Testis (tissue), 2 donors: ENCODE measurements at regions not wholly inside any gene's neighbourhood (a gene's known extent, or its start where the extent isn't known, plus 50 kb on each side); places are given as distances from the start of the nearest gene placed in this dataset.

Experiments
- DNase-seq: peaks from one replicate; pipeline ENCODE4 v3.0.0-alpha.2; 2019
- H3K27ac ChIP-seq, 2 donors: fragments of 200-600 bp; sonication (generic); one replicate each; pipeline ENCODE4 v1.5.1; 2019
- H3K27me3 ChIP-seq: fragments of 200-600 bp; sonication (generic); one replicate; pipeline ENCODE4 v1.5.1; 2019
- H3K36me3 ChIP-seq: fragments of 200-600 bp; sonication (generic); one replicate; pipeline ENCODE4 v1.5.1; 2017; ENCODE audit warnings: low read depth; ENCODE audit errors: missing control alignments
- H3K4me1 ChIP-seq: fragments of 200-600 bp; sonication (generic); one replicate; pipeline ENCODE4 v1.5.1; 2019
- H3K4me3 ChIP-seq, 2 donors: fragments of 200-600 bp; sonication (generic); one replicate each; pipeline ENCODE4 v1.5.1; 2017 to 2019
- H3K9me3 ChIP-seq: fragments of 200-600 bp; sonication (generic); one replicate; pipeline ENCODE4 v1.5.1; 2017
- CTCF ChIP-seq, 3 experiments: fragments of 450-650 bp in 2 of 3; fragments of 200-600 bp in 1 of 3; sonication (generic) in 1 of 3; IDR thresholded peaks; one replicate each; pipeline ENCODE4 v1.5.1; 2016 to 2019; ENCODE audit warnings: antibody characterized with exemption in 3 of 3, mild to moderate bottlenecking in 2 of 3, moderate library complexity in 1 of 3
- POLR2A ChIP-seq: fragments of 450-650 bp; IDR thresholded peaks from one replicate; pipeline ENCODE4 v1.6.1; 2017; ENCODE audit warnings: antibody characterized with exemption, mild to moderate bottlenecking, moderate library complexity
- WGBS, 2 donors: methylation state at CpG; one replicate each; pipeline ENCODE4 v1.1.5; 2018; 5-methylcytosine and 5-hydroxymethylcytosine counted together
- intact Hi-C: fragments of 100-400 bp; cut with DNase I; formaldehyde crosslinking; loops from one replicate; pipeline ENCODE4 v1.15.1; 2023; ENCODE audit warnings: low total_unique reads

- 86 to 87% methylated on average over 9 to 11 of the region's 11 CpGs for WGBS, 2 donors
- Histone ChIP-seq H3K9me3 (no peaks in the 10 kb centered on the region), H3K4me3 (no peak overlapping the region), H3K36me3 (no peaks in the 10 kb centered on the region), H3K27me3 (no peaks in the 10 kb centered on the region), H3K27ac (no peak overlapping the region), H3K4me1 (no peaks in the 10 kb centered on the region)
- DNase-seq: no peak
- intact Hi-C loops: no loop called here
- no peak for TF ChIP-seq POLR2A
- no peak for TF ChIP-seq CTCF (IDR thresholded peaks at IDR 0.05)
These were observed 54.8 kb downstream of the RTP5 start for GRCh38 chr2:241924069-241924908.

- Histone ChIP-seq H3K4me3 (no peak overlapping the region), H3K4me1 (no peaks in the 10 kb centered on the region), H3K9me3 (no peaks in the 10 kb centered on the region), H3K36me3 (no peaks in the 10 kb centered on the region), H3K27ac (no peak overlapping the region), H3K27me3 (no peaks in the 10 kb centered on the region)
- TF ChIP-seq CTCF (IDR thresholded peaks at IDR 0.05) (no peak), POLR2A (no peak)
- whole genome bisulfite sequencing, 2 donors: 83 to 85% methylated on average over 2 to 7 of the region's 7 CpGs
- intact Hi-C loops: no loop called here
- DNase-seq: no peak
These were observed 55.4 kb downstream of the RTP5 start for GRCh38 chr2:241924909-241925250.

- Histone ChIP-seq H3K4me1 (no peaks in the 10 kb centered on the region), H3K4me3 (no peak overlapping the region), H3K27ac (no peak overlapping the region), H3K27me3 (no peaks in the 10 kb centered on the region), H3K9me3 (no peaks in the 10 kb centered on the region), H3K36me3 (no peaks in the 10 kb centered on the region)
- 87 to 93% methylated on average over 11 to 13 of the region's 15 CpGs for WGBS, 2 donors
- intact Hi-C loops: no loop called here
- no peak for TF ChIP-seq CTCF (IDR thresholded peaks at IDR 0.05)
- no peak for TF ChIP-seq POLR2A
- no peak for DNase-seq
These were observed 55.7 kb downstream of the RTP5 start for GRCh38 chr2:241925277-241925676.

GRCh38 chr2:241925821-241926441, 56.4 kb downstream of the RTP5 start:
- no peaks in the 10 kb centered on the region for H3K36me3 ChIP-seq
- H3K4me1 ChIP-seq: no peaks in the 10 kb centered on the region
- no peaks in the 10 kb centered on the region for H3K9me3 ChIP-seq
- intact Hi-C loops: no loop called here
- no peak overlapping the region for H3K27ac ChIP-seq
- no peaks in the 10 kb centered on the region for H3K27me3 ChIP-seq
- DNase-seq: no peak
- H3K4me3 ChIP-seq: no peak overlapping the region
- WGBS, 2 donors: 72 to 86% methylated on average over 21 of the region's 21 CpGs
- TF ChIP-seq CTCF (IDR thresholded peaks at IDR 0.05): no peak
- TF ChIP-seq POLR2A: no peak
